ENCODE measurements at regions not wholly inside any gene's neighbourhood (a gene's known extent, or its start where the extent isn't known, plus 50 kb on each side); places are given as distances from the start of the nearest gene placed in this dataset.

DNA sequence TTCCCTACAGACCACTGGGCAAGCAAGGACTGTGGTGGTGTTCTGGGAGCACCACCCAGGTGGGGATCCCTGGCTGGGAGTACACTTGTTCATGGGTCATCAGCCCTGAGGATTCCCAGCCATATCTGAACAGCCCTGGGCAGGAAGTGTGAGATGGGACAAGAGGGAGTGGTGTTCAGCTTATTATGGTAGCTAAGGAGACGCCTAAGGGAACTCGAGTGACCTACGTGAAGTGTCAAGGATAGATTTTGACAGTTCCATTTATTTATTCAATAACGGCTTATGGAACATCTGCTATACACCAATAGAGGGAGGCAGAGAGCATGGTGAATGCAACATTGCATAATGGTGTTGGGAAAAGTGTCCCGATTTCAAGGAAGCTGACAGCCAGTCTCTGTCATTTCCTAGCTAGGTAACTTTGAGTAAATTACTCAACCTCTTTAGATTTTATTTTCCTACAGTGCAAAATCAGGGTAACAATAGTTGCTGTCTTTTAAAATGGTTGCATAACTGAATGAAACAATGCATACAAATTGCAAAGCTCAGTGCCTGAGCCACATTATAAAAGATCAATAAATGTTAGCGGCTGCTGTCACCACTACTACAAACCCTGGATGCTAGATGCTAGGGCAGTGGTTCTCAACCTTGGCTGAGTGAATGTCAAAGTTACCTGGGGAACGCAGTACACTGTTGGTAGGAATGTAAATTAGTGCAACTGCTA, 534.1 kb downstream of the GRIN2A start:
- H3K27me3 ChIP-seq (replicated peaks; ENCODE audit: insufficient read depth, low read depth, low read length, poor library complexity): no peaks in the 10 kb centered on the region
- H3K9me3 ChIP-seq (ENCODE audit: low read depth, low read length, poor library complexity, severe bottlenecking): no peaks in the 10 kb centered on the region
- no peaks in the 10 kb centered on the region for H3K36me3 ChIP-seq (ENCODE audit: insufficient read depth, low read length, poor library complexity, severe bottlenecking)
- intact Hi-C loops (cut with micrococcal nuclease; ENCODE audit: unreplicated experiment): loop anchor here (5.0 to 10.0 kb wide), 2 partner anchors 503 to 534 kb away; partner anchors contain the start of gene GRIN2A
- TF ChIP-seq EZH2 (IDR thresholded peaks at IDR 0.05; ENCODE audit: borderline replicate concordance, low read depth, low read length, poor library complexity, severe bottlenecking) (no peak), CTCF (conservative IDR thresholded peaks at IDR 0.05; ENCODE audit: low read depth, low read length) (peak; percentile 78)
- H3K27ac ChIP-seq (ENCODE audit: low read depth, low read length, poor library complexity, severe bottlenecking): no peak overlapping the region
- no peak overlapping the region for H3K4me3 ChIP-seq (ENCODE audit: low read depth, low read length, poor library complexity, severe bottlenecking)
- no peaks in the 10 kb centered on the region for H3K4me1 ChIP-seq (ENCODE audit: insufficient read depth, low read length, poor library complexity, severe bottlenecking)
- no TSS peak for BruUV-seq (replicated peaks)
- ChIA-PET CTCF (interaction anchor here (0.7 to 1.9 kb wide), 2 partner anchors 513 to 534 kb away, joined by 3 to 5 read pairs; partner anchors contain the start of gene GRIN2A), POLR2A (ENCODE audit: low non-redundant PET) (no interaction called here)
- DNase-seq (ENCODE audit: low spot score): peak; percentile 42

DNA sequence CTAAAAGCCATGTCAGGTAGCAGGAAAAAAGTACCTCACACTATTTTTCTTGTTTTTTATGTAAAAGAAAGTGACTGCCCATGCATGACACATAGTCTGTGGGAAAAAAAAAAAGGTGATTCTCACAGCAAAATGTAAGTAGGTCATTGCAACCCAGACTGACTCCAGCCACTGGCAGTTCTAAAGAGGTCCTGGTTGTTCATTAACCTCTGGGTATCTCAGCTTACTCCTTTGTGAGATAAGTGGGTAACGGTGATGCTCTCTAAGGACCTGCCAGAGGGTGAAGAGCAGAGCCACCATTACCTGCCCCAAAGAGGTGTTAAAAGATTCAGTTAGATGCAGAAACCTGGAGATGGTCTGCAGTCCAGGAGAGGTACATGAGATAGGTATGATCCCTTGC, 531.9 kb downstream of the GRIN2A start:
- no peaks in the 10 kb centered on the region for H3K36me3 ChIP-seq (ENCODE audit: insufficient read depth, low read length, poor library complexity, severe bottlenecking)
- no TSS peak for BruUV-seq (replicated peaks)
- ChIA-PET POLR2A (ENCODE audit: low non-redundant PET) (no interaction called here), CTCF (no interaction called here)
- no peak for TF ChIP-seq CTCF (conservative IDR thresholded peaks at IDR 0.05; ENCODE audit: low read depth, low read length)
- no peak for TF ChIP-seq EZH2 (IDR thresholded peaks at IDR 0.05; ENCODE audit: borderline replicate concordance, low read depth, low read length, poor library complexity, severe bottlenecking)
- intact Hi-C loops (cut with micrococcal nuclease; ENCODE audit: unreplicated experiment): no loop called here
- H3K27me3 ChIP-seq (replicated peaks; ENCODE audit: insufficient read depth, low read depth, low read length, poor library complexity): no peaks in the 10 kb centered on the region
- no peak overlapping the region for H3K27ac ChIP-seq (ENCODE audit: low read depth, low read length, poor library complexity, severe bottlenecking)
- no peak for DNase-seq (ENCODE audit: low spot score)
- no peaks in the 10 kb centered on the region for H3K9me3 ChIP-seq (ENCODE audit: low read depth, low read length, poor library complexity, severe bottlenecking)
- no peaks in the 10 kb centered on the region for H3K4me1 ChIP-seq (ENCODE audit: insufficient read depth, low read length, poor library complexity, severe bottlenecking)
- H3K4me3 ChIP-seq (ENCODE audit: low read depth, low read length, poor library complexity, severe bottlenecking): no peak overlapping the region

- Histone ChIP-seq H3K4me3 (ENCODE audit: low read depth, low read length, poor library complexity, severe bottlenecking) (no peak overlapping the region), H3K4me1 (ENCODE audit: insufficient read depth, low read length, poor library complexity, severe bottlenecking) (no peaks in the 10 kb centered on the region), H3K27me3 (replicated peaks; ENCODE audit: insufficient read depth, low read depth, low read length, poor library complexity) (no peaks in the 10 kb centered on the region), H3K9me3 (ENCODE audit: low read depth, low read length, poor library complexity, severe bottlenecking) (no peaks in the 10 kb centered on the region), H3K36me3 (ENCODE audit: insufficient read depth, low read length, poor library complexity, severe bottlenecking) (no peaks in the 10 kb centered on the region), H3K27ac (ENCODE audit: low read depth, low read length, poor library complexity, severe bottlenecking) (no peak overlapping the region)
- POLR2A ChIA-PET (ENCODE audit: low non-redundant PET): no interaction called here
- intact Hi-C loops (cut with micrococcal nuclease; ENCODE audit: unreplicated experiment): no loop called here
- no peak for TF ChIP-seq CTCF (conservative IDR thresholded peaks at IDR 0.05; ENCODE audit: low read depth, low read length)
- no peak for TF ChIP-seq EZH2 (IDR thresholded peaks at IDR 0.05; ENCODE audit: borderline replicate concordance, low read depth, low read length, poor library complexity, severe bottlenecking)
- CTCF ChIA-PET: no interaction called here
- no TSS peak for BruUV-seq (replicated peaks)
- no peak for DNase-seq (ENCODE audit: low spot score)
These were observed 527.2 kb downstream of the GRIN2A start for GRCh38 chr16:9655051-9655450.
